Left colon (tissue), 2 donors: ENCODE measurements at regions not wholly inside any gene's neighbourhood (a gene's known extent, or its start where the extent isn't known, plus 50 kb on each side); places are given as distances from the start of the nearest gene placed in this dataset.
A peak's percentile ranks its signal among the peaks of the same experiment; 100 is the strongest.
"Not testable (repeated sequence)": the region's sequence is repeated elsewhere in the genome, so short reads cannot be mapped to it uniquely, and the experiment has no call there.

Experiments
- ATAC-seq: fragments of 200-7000 bp; cut with Tn5 transposase; one replicate; pipeline ENCODE4 v1.9.1; 2020; ENCODE audit warnings: mild to moderate bottlenecking, moderate library complexity
- DNase-seq, 2 donors: peaks; one replicate each; pipeline ENCODE4 v3.0.0-alpha.2; 2020
- intact Hi-C, 2 donors: fragments of 100-400 bp; cut with DNase I in 1 of 2; cut with micrococcal nuclease in 1 of 2; formaldehyde crosslinking; loops; one replicate each; pipeline versions ENCODE4 v1.11.2 to v1.14.0; 2022; cut with DNase I, micrococcal nuclease
- donor health status: DM: no; HTN: no; CAD: no.
- donor health status: DM: yes; HTN: yes; CAD: no.

GRCh38 chr4:128454281-128454871, 166.8 kb upstream of the PGRMC2 start:
- intact Hi-C loops, result loop anchor here in 1 of 2 donors (5.0 to 10.0 kb wide), 2 partner anchors 353 to 410 kb away; partner anchors contain the start of gene JADE1
- ATAC-seq (peak; percentile 87), DNase-seq (peak; percentile 67 to 70)

DNA sequence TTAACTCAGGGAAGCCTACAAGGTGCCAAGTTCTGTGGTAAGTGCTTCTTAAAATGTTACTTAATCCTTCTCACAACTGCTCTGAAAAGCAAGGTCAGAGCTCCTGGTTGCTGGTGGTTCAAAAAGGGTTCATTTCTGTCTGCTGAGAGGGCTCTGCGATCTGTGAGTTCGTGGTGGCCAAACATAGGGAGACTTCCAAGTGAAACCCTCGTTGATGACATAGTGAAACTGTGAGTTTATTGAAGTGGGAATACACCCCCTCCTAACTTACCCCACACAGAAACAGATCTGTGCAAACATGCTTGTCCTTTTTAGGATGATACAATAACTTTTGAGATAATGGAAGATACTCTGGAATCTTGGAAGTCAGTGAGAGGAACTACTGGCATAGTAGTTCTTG, 164.8 kb upstream of the PGRMC2 start:
- no peak for DNase-seq
- no peak for ATAC-seq
- intact Hi-C loops, result loop anchor here in 1 of 2 donors (5.0 to 10.0 kb wide), 2 partner anchors 355 to 412 kb away; partner anchors contain the start of gene JADE1

- intact Hi-C loops, result loop anchor here in 1 of 2 donors (5.0 to 10.0 kb wide), 2 partner anchors 356 to 413 kb away; partner anchors contain the start of gene JADE1
- ATAC-seq, result no peak
Measured at GRCh38 chr4:128451270-128451905, 163.8 kb upstream of the PGRMC2 start.

DNA sequence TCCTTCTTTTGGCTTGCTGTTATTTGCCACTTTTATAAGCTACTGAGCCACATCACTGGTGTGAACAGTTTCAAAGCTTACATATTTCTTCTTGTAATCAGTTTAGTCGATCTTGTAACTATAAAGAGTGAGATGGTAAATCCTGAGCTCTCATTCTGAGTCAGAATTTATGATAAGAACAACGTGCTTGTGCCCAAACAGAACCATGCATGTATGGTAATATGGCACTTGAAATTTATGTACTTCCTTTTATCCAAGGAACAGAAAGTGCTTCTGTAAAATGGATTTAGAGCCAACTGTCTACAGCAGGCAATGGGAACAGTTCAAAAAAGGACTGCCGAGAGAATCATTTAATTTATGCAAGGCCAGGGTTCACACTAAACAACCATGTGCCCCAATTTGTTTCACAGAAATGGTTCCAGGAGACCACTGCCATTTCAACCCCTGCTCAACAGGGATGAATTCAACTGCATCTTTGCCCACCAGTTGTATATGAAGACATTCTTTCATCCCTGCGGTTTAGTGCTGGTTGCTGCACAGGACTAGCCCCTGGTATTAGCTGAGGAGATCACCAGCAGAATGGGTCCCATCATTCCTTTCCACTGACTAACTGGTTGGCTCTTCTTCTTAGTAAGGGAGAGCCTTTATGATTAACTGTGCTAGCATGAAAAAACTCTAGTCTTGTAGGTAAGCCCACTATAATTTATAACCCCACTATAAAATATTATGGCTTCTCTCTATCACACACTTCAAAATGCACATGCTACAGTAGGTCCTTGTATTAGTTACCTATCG, 162.9 kb upstream of the PGRMC2 start:
- intact Hi-C loops, result loop anchor here in 1 of 2 donors (5.0 to 10.0 kb wide), 2 partner anchors 357 to 414 kb away; partner anchors contain the start of gene JADE1
- DNase-seq, result no peak
- no peak for ATAC-seq

More at GRCh38 chr4:128451270-128451905, 163.8 kb upstream of the PGRMC2 start:
- no peak for DNase-seq

DNA sequence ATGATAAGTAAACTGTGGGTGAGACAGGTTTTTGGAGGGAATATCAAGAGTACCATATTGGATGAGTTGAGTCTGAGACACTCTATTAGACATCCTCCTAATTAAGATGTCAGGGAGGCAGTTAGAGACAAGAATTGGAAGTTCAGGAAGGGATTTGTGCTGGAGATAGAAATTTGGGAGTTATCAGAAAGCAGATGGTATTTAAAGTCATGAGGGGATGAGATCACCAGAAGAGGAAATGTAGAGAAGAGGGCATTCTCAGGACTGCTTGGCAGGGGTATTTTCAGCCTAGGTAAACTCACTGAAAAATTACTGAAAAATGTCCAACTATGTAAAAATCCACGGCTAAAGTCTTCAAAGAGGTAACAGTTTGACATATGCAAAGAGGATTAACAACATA, 161.6 kb upstream of the PGRMC2 start:
- intact Hi-C loops, result no loop called here
- DNase-seq (no peak), ATAC-seq (no peak)

GRCh38 chr4:128444544-128445302, 157.1 kb upstream of the PGRMC2 start:
- intact Hi-C loops, result no loop called here

DNA sequence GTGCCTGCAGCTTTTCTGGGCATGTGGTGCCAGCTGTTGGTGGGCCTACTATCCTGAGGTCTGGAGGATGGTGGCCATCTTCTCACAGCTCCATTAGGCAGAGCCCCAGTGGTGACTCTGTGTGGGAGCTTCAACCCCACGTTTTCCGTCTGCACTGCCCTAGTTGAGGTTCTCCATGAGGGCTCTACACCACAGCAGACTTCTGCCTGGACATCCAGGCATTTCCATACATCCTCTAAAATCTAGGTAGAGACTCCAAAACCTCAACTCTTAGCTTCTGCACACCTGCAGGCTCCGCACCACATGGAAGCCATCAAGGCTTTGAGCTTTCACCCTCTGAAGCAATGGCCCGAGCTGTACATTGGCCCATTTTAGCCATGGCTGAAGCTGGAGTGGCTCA, 153.3 kb upstream of the PGRMC2 start:
- DNase-seq (no peak), ATAC-seq (no peak)
- intact Hi-C loops, result no loop called here

More at GRCh38 chr4:128444544-128445302, 157.1 kb upstream of the PGRMC2 start:
- no peak for ATAC-seq
- no peak for DNase-seq

DNA sequence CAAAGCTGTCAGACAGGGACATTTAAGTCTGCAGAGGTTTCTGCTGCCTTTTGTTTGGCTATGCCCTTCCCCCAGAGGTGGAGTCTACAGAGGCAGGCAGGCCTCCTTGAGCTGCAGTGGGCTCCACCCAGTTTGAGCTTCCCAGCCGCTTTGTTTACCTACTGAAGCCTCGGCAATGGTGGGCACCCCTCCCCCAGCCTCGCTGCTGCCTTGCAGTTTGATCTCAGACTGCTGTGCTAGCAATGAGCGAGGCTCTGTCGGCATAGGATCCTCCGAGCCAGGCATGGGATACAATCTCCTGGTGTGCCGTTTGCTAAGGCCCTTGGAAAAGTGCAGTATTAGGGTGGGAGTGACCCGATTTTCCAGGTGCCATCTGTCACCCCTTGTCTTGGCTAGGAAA, 149.4 kb upstream of the PGRMC2 start:
- intact Hi-C loops, ATAC-seq: not testable (repeated sequence)

GRCh38 chr4:128429023-128429613, 141.5 kb upstream of the PGRMC2 start:
- ATAC-seq, intact Hi-C loops, DNase-seq: not testable (repeated sequence)

More for the DNA sequence above, 149.4 kb upstream of the PGRMC2 start:
- DNase-seq, result not testable (repeated sequence)

GRCh38 chr4:128428397-128428796, 140.8 kb upstream of the PGRMC2 start:
- intact Hi-C loops, result no loop called here
- no peak for DNase-seq
- no peak for ATAC-seq

DNA sequence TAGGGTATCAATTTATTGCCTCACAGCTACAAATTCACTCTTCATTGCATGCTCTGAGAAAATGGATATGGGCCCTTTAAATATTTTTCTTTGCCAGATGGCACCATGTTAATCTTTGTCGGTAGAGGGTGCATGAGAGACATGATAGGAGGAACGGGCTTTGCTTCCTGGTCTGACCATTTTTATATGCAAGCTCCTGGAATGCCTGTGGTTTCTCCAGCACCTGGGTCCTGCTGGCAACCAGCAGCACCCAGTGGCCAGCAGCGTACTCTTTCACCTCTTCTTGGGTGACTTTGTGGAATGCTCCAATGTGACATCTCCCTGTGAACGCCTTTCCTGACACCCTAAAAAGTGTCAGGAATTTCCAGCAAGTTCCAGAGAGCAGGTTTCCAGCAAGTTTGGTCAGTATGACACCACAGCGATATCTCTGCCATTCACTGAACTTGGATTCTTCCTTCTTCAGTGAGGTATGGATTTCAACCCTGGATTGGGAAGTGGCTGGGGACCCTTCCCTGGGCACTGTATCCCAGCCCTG, 140.3 kb upstream of the PGRMC2 start:
- DNase-seq (peak; percentile 38 to 63), ATAC-seq (peak; percentile 100)
- intact Hi-C loops, result no loop called here

DNA sequence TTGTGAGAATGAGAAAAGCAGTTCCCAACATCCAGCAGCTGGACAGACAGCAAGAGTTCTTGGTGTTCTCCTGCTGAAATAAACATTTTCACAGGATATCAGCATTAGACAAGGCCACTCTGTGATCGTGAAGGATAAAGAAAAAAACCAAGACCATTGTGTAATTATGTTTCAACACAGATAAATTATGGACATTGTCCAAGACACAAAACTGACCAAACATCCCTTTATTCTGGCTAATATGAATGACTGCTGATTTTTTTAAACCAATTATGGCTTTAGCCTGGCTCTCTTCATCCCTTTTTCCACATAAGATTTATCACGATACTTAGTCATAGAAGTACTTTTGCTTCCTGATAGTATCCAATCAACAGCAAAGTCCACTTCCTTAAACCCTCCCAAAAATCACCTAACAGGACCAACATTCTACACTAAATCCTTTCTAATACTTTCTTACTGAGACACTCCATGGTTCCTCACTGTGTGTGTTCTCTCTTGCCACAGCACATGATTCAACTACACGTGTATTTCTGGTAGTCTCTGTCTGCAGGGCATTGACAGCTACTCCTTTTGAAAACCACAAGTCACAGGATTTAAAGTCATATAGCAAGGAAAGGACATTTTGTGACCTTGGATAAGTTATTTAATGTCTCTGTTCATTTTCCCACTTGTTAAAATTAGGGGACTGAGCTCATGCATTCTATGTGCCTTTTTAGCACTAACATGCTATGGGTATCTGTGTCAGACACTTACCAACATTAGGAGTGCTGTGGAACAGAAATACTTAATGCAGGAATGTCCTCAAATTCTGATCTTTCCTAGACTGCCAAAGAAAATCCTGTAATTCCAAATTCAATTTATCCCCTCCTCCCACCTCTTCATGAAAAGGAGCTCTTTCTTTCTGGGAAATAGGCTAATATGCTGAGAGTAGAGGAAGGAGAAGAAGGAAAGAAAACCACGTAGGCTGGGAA, 137.2 kb upstream of the PGRMC2 start:
- DNase-seq (no peak), ATAC-seq (no peak)
- intact Hi-C loops, result no loop called here

- ATAC-seq, intact Hi-C loops, DNase-seq: not testable (repeated sequence)
Measured at GRCh38 chr4:128422296-128422695, 134.7 kb upstream of the PGRMC2 start.

GRCh38 chr4:128416921-128417320, 129.3 kb upstream of the PGRMC2 start:
- ATAC-seq (no peak), DNase-seq (no peak)
- intact Hi-C loops, result no loop called here

DNA sequence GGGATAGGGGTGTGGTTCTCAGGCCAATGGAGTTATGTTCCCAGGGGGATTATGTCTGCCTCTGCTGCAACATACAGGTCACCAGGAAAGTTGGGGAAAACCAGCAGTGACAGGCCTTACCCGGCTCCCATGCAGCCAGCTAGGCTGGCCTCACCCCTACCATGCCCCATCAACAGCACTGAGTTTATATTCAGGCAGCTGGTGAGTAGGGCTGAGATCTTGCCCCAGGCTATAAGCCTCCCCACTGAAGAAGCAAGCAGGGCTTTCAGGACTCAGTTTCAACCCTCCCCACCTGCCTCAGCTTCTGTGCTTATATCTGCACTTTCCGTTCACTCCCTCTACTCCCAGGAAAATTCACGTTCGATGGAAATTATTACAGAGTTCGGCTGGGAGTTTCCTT, 122.4 kb upstream of the PGRMC2 start:
- no peak for ATAC-seq
- no peak for DNase-seq
- intact Hi-C loops, result no loop called here

- intact Hi-C loops, result no loop called here
- ATAC-seq, result no peak
Measured at GRCh38 chr4:128403586-128403985, 116.0 kb upstream of the PGRMC2 start.

DNA sequence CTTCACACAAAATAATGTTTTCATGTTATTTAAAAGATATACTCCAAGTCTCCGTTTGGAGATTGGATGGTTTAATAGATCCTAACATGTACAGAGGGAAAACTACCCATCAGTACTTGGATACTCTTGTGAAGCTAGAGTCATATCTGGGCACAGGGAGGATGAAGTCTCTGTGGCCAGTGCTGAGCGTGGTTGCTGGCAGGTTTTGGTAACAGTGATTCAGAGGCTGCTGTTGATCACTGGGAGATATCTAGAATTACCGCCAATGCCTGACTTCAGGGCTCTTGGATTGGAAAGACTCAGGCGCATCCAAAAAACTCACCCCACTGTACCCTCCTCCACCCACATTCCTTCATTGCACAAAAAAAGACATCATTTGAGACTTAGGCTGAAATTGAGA, 107.2 kb upstream of the PGRMC2 start:
- DNase-seq (no peak), ATAC-seq (no peak)
- intact Hi-C loops, result no loop called here

More at GRCh38 chr4:128403586-128403985, 116.0 kb upstream of the PGRMC2 start:
- DNase-seq, result no peak
